Nephron progenitor cell (in vitro differentiated cells): ENCODE measurements at regions not wholly inside any gene's neighbourhood (a gene's known extent, or its start where the extent isn't known, plus 50 kb on each side); places are given as distances from the start of the nearest gene placed in this dataset.
A peak's percentile ranks its signal among the peaks of the same experiment; 100 is the strongest.
"Not testable (repeated sequence)": the region's sequence is repeated elsewhere in the genome, so short reads cannot be mapped to it uniquely, and the experiment has no call there.

Experiments used
- DNase-seq: peaks from one replicate; pipeline ENCODE4 v3.0.0; 2021
- H3K27ac Mint-ChIP-seq: 2 replicates; pipeline ENCODE4 v1.8.0; 2021; ENCODE audit warnings: mild to moderate bottlenecking, moderate library complexity, mixed read lengths
- H3K27me3 Mint-ChIP-seq: 2 replicates; pipeline ENCODE4 v1.8.0; 2021; ENCODE audit warnings: mild to moderate bottlenecking, low read depth, mixed read lengths; ENCODE audit not compliant: poor library complexity
- H3K36me3 Mint-ChIP-seq: 2 replicates; pipeline ENCODE4 v1.8.0; 2021; ENCODE audit warnings: low read depth, mixed read lengths
- H3K4me1 Mint-ChIP-seq: 2 replicates; pipeline ENCODE4 v1.8.0; 2021; ENCODE audit warnings: mixed read lengths
- H3K4me3 Mint-ChIP-seq: 2 replicates; pipeline ENCODE4 v1.8.0; 2021; ENCODE audit warnings: mild to moderate bottlenecking, moderate library complexity, mixed read lengths
- H3K9me3 Mint-ChIP-seq: 2 replicates; pipeline ENCODE4 v1.8.0; 2021; ENCODE audit warnings: mild to moderate bottlenecking, moderate library complexity, mixed read lengths
- TF ChIP-seq, protein P1 (sequence below): fragments of 200-600 bp; sonication (generic); IDR thresholded peaks from 2 replicates; pipeline ENCODE4 v1.5.0; 2021; ENCODE audit warnings: antibody characterized with exemption

DNA sequence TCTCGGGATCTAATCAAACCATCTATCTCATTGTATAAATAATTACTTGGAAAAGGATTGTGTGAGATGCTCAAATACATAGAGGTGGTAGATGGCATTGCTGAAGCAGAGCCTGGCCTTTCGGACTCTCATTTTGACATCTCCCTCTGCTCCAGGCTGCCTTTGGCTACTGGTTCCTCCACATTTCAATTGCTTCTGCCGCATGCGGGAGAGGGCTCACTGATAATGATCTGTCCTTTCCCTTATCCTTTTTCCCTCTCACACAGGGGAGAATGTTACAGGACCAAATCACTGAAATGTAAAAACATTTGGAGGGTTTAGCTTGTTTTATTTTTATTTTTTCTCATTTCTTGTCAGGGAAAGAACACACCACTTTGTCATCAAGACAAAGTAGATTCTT, 380.6 kb upstream of the UBE2E3 start:
- Mint-ChIP-seq H3K36me3 (no peaks in the 10 kb centered on the region), H3K27me3 (peaks cover 4% of the 10 kb centered on the region), H3K4me3 (no peak overlapping the region), H3K9me3 (no peaks in the 10 kb centered on the region), H3K27ac (no peak overlapping the region), H3K4me1 (no peaks in the 10 kb centered on the region)
- TF ChIP-seq, protein P1, sequence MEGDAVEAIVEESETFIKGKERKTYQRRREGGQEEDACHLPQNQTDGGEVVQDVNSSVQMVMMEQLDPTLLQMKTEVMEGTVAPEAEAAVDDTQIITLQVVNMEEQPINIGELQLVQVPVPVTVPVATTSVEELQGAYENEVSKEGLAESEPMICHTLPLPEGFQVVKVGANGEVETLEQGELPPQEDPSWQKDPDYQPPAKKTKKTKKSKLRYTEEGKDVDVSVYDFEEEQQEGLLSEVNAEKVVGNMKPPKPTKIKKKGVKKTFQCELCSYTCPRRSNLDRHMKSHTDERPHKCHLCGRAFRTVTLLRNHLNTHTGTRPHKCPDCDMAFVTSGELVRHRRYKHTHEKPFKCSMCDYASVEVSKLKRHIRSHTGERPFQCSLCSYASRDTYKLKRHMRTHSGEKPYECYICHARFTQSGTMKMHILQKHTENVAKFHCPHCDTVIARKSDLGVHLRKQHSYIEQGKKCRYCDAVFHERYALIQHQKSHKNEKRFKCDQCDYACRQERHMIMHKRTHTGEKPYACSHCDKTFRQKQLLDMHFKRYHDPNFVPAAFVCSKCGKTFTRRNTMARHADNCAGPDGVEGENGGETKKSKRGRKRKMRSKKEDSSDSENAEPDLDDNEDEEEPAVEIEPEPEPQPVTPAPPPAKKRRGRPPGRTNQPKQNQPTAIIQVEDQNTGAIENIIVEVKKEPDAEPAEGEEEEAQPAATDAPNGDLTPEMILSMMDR = no peak
- DNase-seq = no peak

GRCh38 chr2:180597179-180597578, 383.2 kb upstream of the UBE2E3 start:
- no peak overlapping the region for H3K27ac Mint-ChIP-seq
- no peaks in the 10 kb centered on the region for H3K36me3 Mint-ChIP-seq
- H3K27me3 Mint-ChIP-seq = no peaks in the 10 kb centered on the region
- no peaks in the 10 kb centered on the region for H3K9me3 Mint-ChIP-seq
- no peaks in the 10 kb centered on the region for H3K4me1 Mint-ChIP-seq
- no peak overlapping the region for H3K4me3 Mint-ChIP-seq
- TF ChIP-seq, protein P1 = no peak
- no peak for DNase-seq

DNA sequence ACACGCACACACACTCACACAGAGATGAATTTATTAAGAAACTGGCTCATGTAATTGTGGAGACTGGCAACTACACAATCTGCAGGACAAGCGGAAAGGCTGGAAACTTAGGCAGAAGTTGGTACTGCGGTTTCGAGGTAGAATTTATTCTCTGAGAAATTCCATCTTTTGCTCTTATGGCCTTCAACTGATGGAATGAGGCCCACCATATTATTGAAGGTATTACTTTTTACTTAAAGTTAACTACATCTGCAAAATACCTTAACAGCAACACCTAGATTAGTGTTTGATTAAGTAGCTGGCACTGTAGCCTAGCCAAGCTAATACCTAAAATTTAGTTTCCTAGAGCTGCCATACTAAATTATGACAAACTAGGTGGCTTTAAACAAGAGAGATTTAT, 384.0 kb upstream of the UBE2E3 start:
- Mint-ChIP-seq H3K36me3 (no peaks in the 10 kb centered on the region), H3K4me1 (peaks cover under 1% of the 10 kb centered on the region), H3K27me3 (no peaks in the 10 kb centered on the region), H3K27ac (no peak overlapping the region), H3K4me3 (no peak overlapping the region), H3K9me3 (no peaks in the 10 kb centered on the region)
- TF ChIP-seq, protein P1 = no peak
- no peak for DNase-seq

DNA sequence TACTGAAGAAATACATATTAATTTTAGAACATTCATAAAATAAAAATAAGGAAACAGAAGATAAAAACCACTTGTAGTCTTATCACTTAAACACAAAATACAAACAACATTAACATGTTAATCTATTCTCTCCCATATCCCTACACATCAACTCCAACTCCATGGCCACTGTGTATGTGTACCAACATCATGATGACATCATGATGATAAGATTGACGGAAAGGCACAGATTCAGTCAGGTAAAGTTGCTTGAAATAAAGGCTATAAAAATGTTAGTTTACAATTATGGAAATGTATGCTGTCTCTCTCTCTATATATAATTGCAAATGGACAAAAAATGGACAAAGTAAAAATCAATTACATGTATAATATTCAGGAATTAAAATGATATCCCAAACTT, 388.5 kb upstream of the UBE2E3 start:
- Mint-ChIP-seq H3K9me3 (peaks cover 27% of the 10 kb centered on the region), H3K27me3 (no peaks in the 10 kb centered on the region), H3K27ac (no peak overlapping the region), H3K4me3 (no peak overlapping the region), H3K4me1 (peaks cover 10% of the 10 kb centered on the region), H3K36me3 (no peaks in the 10 kb centered on the region)
- TF ChIP-seq, protein P1 = no peak
- DNase-seq = no peak

DNA sequence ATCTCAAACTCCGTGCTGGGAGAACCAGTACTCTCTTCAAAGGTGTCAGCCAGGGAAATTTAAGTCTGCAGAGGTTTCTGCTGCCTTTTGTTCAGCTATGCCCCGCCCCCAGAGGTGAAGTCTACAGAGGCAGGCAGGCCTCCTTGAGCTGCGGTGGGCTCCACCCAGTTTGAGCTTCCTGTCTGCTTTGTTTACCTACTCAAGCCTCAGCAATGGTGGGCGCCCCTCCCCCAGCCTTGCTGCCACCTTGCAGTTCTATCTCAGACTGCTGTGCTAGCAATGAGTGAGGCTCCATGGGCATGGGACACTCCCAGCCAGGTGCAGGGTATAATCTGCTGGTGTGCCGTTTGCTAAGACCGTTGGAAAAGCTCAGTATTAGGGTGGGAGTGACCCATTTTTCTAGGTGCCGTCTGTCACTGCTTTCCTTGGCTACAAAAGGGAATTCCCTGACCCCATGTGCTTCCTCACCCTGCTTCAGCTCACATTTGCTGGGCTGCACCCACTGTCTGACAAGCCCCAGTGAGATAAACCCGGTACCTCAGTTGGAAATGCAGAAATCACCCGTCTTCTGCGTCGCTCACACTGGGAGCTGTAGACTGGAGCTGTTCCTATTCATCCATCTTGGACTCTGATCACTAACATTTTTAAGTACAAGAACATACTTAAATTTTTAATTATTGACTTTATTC, 389.2 kb upstream of the UBE2E3 start:
- not testable (repeated sequence) for H3K27me3 Mint-ChIP-seq, H3K4me3 Mint-ChIP-seq, H3K36me3 Mint-ChIP-seq, H3K4me1 Mint-ChIP-seq
- DNase-seq = peak; percentile 11
- H3K27ac Mint-ChIP-seq = peak overlapping the region; percentile 36
- peaks cover 29% of the 10 kb centered on the region for H3K9me3 Mint-ChIP-seq

GRCh38 chr2:180583441-180584140, 396.8 kb upstream of the UBE2E3 start:
- Mint-ChIP-seq H3K9me3 (peaks cover 17% of the 10 kb centered on the region), H3K4me3 (no peak overlapping the region), H3K27me3 (no peaks in the 10 kb centered on the region), H3K4me1 (no peaks in the 10 kb centered on the region), H3K36me3 (no peaks in the 10 kb centered on the region), H3K27ac (no peak overlapping the region)
- no peak for DNase-seq
- TF ChIP-seq, protein P1 = no peak
